Sigmoid colon (tissue), 4 donors: ENCODE measurements at regions not wholly inside any gene's neighbourhood (a gene's known extent, or its start where the extent isn't known, plus 50 kb on each side); places are given as distances from the start of the nearest gene placed in this dataset.

ENCODE experiments used
- CTCF ChIP-seq, 4 experiments: fragments of 450-650 bp in 3 of 4; fragments of 200-600 bp in 1 of 4; IDR thresholded peaks; one replicate each; pipeline ENCODE4 v1.5.1; 2016 to 2019; ENCODE audit warnings: antibody characterized with exemption in 4 of 4, mild to moderate bottlenecking in 3 of 4, moderate library complexity in 2 of 4
- EP300 ChIP-seq, 4 donors: sonication (generic); formaldehyde crosslinking; IDR thresholded peaks; one replicate each; pipeline ENCODE4 v1.6.1; 2017; ENCODE audit warnings: antibody characterized with exemption in 4 of 4

- no peak for TF ChIP-seq CTCF (IDR thresholded peaks at IDR 0.05)
- no peak for TF ChIP-seq EP300 (IDR thresholded peaks at IDR 0.05)
Measured at GRCh38 chrX:139360356-139360755, 170.2 kb upstream of the F9 start.
